HG03442 (cell line): ENCODE measurements at regions not wholly inside any gene's neighbourhood (a gene's known extent, or its start where the extent isn't known, plus 50 kb on each side); places are given as distances from the start of the nearest gene placed in this dataset.

ENCODE experiments used
- ATAC-seq: cut with Tn5 transposase; IDR thresholded peaks from one replicate; pipeline ENCODE4 v1.9.1; 2021; ENCODE audit warnings: mild to moderate bottlenecking, moderate library complexity; ENCODE audit not compliant: unreplicated experiment

DNA sequence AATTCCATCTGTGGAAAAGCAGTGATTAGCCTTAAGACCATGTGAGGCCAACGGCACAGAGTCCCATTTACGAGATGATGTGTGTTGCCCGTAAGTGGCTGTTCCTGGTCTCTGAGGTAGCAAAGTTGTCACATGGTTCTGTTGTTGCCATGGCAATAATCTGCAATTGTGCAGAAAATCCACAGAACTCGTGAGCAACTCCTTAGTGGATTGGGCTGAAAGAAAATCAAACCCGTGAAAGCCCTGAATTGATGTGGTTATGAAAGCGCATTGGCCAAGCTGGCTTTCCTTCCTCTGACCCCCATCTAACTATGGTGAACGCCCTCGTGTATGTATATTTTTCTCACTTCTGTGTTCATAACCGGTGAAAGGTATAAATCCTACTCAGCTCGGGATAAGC, 614.7 kb downstream of the EBF1 start:
- ATAC-seq = no peak

DNA sequence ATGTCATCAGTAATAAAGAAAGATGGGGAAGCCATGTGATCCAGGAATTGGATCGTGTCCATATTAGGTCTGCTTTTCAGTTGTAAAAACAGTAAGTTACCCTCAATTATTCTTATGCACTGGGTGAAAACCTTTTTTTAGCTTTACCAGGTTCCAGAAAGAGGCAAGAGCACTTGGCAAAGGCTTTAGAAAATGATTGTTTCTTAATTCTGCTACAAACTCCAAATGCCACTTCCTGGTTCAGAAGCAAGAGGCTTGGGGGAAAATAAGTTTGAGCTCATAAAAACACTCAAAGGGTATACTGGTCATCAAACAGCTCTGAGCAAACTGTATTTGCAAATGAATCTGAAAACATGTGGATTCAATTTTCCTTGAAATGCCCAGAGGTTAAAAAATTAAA, 615.6 kb downstream of the EBF1 start:
- ATAC-seq = no peak

DNA sequence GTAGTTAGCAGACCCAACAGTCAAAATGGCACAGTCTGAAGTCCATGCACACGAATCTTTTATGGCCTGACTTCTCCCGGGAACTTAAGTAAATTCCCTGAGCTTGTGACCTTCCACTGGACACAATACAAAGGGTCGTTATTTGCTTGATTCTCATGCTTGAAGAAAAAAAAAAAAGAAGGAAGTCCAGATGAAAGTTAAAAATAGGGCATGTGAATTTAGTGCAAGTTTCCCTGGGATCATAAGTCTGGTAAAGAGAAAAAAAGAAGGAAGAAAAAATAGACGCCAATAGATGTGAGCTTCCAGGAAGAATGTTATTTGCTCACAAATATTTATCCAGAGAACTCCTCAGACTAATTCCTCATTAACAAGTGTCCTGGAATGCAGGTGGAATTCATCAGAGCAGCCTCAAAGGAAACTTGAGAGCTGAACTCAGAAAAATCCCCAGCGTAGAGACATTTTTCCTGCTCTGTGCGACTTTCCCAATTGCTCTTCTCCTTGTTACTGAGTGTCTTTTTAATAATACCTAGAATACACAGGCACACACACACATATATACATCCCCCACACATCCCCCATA, 616.3 kb downstream of the EBF1 start:
- ATAC-seq = no peak

DNA sequence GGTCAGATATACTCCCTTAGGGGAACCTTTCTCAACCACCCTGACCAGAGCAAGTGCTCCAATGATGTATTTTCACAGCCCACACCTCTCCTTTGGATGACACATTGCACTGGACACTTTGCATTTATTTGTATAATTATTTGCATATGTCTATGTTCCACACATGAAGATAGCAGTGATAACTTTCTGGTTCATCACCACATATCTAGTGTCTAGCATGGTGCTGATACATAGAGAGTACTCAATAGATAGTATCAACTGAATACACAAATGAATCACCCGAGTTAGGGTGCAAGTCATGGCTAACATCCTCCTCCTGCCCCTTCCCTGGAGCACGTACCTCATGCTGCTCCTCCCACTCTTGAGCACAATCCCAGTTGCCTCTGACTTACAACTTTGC, 617.6 kb downstream of the EBF1 start:
- ATAC-seq = no peak

DNA sequence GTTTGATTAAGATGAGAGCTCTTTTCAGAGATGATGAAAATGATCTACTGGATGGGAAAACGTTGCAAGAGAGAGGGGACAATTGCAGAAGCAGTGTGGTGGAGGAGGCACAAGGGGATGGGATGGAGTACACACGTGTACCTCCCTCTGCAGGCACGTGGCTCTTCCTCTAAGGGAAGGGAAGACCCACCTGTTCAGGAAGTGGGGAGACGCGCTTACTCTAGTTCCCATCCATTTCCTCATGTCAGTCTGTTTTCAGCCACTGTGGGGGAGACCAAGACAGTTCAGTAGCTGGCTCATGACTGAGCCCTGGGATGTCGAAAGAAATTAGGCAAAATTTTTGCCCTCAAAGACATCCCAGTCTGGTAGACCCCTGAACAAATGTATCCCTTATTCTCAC, 619.2 kb upstream of the CLINT1 start:
- ATAC-seq = no peak

DNA sequence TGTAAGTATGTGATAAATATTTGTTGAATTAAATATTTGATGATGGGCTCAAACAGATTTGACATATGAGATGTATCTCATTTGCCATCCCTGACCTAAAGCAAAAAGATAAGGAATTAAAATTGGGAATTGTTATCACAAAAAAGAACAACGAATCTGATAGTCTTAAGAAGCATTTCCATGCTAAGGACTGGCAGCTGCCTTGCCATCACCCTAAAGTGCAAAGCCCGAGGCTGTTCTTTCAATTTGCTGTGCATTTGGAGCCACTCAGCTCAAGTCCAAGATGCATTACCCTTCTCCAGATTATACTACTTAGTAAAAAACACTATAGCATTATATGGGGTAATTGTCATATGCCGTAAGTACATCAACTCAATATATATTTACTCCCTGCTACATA, 618.3 kb upstream of the CLINT1 start:
- ATAC-seq = no peak

DNA sequence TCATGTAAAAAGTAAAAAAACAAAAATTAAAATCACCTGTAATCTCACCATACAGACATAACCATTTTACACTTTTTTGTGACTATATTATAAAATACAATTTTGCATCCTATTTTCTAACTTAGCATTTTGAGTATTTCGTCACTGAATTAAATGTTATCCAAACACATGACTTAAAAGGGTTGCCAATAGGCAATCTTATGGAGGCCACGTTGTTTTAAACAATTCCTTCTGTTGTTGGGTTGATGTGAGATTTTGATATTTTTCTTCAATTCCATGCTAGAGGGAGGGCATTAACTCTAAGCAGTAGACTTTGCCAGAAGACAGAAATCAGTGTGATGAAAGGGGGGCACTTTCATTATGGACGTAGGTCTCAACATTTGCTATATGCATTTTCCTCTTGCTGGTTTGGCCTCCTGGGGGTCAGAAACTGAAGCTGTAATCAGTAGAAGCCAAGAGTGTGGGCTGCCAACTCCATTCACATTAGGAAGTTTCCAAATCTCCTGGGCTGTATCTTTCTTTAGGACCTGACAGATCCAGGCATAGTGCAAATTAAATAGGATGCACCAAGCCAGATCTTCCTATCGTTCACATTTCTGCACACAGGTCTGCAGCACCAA, 614.2 kb upstream of the CLINT1 start:
- no peak for ATAC-seq

DNA sequence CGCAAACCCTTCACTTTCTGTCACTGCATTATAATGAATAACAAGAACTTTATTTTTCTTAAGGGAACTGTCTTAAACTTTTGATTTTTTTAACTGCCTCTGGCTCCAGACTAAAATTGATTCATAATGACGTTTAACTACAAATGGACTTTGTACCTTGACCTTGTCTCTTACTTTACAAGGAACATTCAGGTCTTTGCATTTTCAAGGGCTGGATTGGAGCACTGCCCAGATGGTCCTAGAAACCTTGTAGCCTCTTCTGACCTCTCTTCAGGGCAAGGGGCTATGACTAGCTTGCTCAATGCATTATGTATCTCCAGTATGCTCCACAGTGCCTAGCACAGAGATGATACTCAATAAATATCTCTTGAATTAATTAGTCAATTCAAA, 612.6 kb upstream of the CLINT1 start:
- no peak for ATAC-seq

DNA sequence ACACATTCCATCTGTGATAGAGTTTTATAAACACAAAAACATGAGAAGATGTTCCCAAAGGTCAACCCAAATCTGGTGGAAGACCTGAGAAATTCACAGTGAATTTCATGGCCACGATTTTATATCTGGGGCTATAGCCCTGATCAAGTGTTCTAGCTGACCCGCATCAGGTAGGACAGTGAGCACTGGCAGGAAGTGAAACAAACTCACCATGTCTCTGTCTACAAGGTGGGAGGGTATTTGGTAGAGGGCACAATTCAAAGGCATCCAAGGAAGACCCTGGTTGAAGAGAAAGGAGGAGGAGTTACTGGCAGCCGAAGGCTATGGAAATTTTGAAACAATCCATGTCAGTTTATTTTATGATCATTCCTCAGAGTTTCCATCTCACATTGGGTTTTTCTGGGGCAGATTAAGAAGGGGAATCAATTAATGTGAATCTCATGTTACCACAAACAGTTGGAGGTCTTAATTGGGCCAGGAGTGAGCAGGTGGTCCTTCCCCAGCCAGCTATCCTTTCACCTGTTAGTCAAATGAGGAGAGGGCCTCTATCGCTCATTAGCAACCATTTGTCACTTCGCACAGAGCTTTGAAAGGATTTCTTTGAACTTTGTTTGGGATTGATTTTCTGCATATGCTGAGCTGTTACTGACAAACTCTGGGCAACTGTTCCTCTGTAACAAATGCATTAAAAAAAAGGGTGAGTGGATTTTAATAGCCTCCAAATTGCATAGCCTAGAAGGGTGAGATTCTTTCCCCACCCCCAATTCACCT, 612.0 kb upstream of the CLINT1 start:
- ATAC-seq = no peak

DNA sequence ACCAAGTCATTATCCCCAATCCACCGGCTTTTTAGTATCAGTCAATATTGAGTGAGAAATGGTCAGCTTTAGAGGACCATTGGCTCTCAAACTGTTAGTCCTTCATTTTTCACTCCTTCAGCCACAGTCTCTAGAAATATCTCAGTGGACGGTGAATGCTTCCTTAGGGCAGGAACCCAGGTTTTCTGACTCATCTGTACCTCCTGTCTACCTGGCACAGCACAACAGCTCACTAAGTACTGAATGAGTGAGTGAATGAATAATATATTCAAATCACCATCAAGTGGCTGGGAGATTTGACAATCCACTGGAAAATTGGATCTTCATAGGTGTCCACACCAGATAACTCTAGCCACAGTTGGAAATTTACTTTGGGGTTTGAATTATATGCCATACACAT, 609.5 kb upstream of the CLINT1 start:
- no peak for ATAC-seq

DNA sequence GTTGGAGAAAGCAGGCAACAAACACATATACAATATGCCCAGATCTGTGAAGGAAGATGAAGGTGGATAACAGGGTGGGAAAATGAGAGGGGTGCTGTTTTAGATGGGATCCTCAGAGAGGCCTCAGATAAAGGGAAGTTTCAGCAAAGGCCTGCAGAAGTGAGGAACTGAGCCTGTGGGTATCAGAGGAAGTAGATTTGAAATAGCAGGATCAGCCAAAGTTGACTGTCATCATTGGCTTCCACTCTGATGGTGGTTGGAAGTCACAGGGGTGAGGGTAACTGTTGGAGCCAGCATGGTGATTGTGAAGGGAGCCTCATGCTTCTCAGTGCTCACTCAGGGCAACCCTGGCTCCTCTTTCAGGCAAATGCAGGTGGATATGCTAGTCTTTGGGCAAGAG, 607.2 kb upstream of the CLINT1 start:
- no peak for ATAC-seq

DNA sequence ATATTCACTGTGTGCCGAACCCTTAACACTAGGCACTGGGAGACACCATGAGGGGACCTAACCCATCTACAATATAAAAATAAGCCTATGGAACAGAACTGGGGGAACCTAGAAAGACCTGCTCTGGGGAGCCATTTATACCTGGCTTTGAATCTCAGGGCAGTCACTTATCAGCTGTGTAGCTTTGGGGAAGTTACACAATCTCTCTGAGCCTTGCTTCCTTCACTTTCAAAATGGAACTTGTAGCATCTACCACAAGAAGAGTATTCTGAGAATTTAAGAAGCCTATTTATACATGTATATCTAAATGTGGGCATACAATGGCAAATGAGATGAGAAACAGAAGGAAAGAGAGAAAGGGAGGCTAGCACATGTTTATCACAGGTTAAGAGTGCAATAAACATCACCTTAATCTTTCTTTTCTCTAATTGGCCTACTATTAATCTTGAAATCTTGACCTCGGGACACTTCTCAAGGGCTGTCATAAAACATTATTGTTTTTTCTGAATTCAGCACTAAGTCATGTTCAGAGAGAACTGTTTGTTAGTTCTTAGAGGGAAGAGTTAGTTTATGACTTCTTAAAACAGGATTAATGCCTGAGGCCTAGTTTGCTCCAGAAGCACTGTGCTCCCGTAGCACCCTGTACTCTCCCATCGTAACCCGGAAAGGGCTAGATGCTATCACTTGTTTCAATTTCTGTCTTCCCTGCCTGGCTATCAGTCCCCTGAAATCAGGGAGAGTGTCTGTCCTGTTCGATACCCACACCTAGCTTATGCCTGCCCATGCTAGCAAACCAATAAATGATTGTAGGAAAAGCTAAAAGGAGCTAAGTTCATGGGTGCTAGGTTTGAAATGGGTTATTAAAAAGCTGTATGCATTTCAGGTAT, 606.4 kb upstream of the CLINT1 start:
- ATAC-seq = no peak

DNA sequence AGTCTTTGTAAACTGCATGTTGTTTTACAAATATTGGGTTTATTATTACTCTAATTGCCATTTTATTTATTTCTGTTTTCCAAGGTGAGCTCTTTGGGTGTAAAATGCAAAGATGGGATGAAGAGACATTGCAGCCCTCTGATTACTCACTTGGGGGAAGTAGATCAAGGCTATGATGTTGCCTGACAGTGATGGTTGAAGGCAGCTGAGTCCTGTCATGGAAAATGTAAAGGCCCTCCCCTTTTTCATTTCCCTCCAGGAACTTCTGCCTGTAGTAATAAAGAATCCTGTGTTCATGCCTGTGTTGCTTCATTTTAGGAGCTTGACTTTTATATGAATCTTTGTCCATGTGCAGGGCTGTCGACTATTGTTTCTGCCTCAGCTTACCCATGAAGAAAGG, 605.4 kb upstream of the CLINT1 start:
- ATAC-seq = no peak

DNA sequence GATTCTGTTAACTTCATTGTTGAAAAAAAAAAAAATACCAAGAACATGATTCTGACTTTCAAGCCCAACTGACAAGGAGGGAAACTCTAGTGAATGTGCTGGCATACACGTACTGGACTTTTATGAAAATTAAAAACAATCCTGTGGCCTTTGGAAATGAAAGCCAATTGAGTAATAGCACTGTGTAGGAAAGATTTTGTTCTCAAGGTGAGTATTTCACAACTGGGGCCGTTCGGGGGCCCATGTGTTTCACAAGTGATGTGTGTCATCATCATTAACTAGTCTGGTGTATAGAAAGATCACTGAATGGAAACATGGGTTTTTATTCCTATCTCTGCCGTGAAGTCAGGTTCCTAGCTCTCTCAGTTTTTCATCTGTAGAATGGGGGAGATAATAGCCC, 605.0 kb upstream of the CLINT1 start:
- ATAC-seq = no peak

DNA sequence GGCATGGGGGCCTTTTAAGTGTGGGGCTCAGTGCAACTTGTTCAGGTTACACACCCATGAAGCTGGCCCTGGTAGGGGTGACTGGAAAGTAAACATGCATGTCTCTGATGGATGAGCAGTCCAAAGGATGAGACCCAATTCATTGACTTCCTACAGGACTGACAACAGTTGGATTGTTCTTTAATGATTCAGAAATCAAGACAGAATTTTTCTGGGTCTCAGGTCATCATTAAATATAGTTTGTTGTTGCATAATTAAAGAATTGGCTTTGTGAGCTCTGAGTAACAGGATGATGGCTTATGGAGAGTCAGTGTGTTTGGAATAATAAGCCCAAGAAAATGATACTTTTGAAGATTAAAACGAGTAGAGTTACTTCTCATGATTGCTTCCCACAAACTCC, 604.2 kb upstream of the CLINT1 start:
- ATAC-seq = no peak

DNA sequence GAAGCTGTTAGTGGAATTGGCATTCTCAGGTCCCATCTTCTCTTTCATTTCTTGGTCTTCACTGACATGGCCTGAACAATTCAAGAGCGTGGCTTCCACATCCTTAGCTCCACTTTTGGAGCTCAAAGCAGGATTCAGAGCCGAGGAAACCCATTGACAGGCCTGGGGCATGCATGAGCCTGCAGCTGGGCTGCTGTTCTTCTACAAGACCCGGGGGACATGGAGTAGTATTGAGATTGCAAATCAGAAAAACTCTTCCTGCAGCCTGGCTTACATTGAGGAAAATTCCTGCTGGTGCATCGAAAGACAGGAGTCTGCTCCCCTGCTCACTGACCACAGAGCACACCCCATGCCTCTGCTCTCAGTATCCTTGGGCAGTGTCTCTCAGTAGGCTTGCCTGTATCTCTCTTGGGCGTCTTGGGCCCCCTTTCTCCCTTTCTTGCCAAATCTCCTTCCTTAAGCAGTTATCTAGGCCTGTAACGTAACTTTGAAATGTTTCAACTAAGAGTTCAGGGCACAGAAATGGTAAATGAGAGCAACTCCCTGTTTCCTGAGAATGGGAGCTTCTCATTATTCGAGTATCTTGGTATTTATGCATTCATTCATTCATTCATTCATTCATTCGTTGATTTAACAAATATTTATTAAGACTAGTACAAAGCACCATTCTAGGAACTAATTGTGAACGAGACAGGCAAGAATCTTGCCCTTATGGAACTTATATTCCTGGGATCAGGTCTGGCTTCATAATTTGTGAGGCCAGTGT, 603.6 kb upstream of the CLINT1 start:
- ATAC-seq = no peak

DNA sequence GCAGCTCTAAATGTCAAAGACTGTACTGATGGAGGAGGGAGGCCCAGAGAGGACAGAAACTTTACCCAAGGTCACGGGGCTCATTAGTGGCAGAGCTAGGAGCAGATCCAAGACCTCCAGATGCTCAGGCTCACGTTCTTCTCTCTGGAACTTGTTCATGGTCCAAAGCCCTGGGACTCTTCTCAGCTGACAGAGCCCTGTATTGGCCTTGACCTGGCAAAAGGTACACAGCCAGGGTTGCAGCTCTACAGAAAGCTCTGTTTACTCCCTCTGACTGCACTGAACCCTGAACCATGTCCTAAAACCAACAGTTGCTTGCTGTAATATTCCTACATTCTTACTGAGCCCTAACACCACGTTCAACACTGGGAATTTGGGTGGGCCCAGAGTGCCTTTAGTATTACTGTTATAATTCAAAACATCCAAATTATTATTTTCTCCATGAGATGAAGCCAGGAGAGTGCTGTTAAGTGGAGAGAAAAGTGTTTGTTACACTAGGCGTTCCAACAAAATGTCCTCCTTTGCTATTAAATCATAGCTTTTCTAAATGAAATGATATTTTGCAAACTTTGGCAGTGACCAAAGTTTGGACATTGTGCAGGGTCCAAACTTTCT, 602.4 kb upstream of the CLINT1 start:
- ATAC-seq = no peak

DNA sequence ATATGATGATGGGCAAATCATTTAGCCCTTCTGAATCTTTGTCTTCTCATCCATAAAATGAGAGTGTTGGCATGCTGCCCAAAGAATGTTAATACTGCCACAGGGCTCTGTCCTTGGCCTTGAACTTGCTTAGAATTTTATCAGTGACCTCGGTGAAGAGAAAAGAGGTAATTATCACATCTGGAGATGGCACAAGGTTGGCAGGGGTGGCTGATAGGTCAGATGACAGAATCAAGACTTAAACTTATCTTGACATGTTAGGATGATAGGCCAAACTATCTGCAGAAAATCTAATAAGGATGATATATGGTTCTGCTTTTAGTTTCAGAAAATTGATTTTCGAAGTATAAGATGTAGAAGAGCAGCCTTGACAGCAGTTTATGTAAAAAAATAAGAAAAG, 599.1 kb upstream of the CLINT1 start:
- ATAC-seq = no peak

DNA sequence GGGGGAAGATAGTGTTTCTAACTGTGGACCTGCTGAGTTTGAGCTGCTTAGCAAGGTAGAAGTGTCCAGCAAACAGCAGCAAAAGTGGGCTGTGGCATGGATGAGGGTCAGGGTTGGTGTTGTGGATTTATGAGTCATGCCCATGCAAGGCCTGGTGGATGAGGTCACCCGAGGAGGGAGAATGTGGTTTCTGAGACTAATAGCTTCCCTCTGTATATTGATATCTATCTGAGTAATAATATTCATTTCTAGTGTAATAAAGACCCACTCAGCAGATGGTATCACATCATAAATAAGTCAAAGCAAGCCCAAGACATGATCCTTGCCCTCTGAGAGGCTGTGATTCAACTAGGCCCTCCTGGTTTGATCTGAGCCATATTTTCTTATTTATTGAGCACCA, 597.8 kb upstream of the CLINT1 start:
- ATAC-seq = peak; percentile 84

DNA sequence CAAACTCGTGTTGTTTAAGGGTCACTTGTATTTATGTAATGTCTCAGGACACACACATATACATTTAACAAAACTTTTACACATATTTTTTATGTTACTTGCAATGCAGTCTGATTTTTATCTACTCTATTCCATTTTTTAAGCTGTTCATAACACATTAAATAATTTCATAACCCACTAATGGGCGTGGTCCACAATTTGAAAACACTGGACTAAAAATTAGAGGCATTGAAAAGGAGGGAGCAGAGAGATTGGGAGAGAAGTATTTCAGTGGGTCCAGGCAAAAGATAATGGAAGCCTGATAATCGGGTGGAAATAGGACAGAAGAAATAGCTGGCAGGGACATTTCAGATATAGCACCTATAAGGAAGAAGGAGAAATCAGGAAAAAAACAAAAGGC, 597.3 kb upstream of the CLINT1 start:
- no peak for ATAC-seq
